Sigmoid colon (tissue), 4 donors: ENCODE measurements at regions not wholly inside any gene's neighbourhood (a gene's known extent, or its start where the extent isn't known, plus 50 kb on each side); places are given as distances from the start of the nearest gene placed in this dataset.

Experiments used
- EP300 ChIP-seq, 4 donors: sonication (generic); formaldehyde crosslinking; IDR thresholded peaks; one replicate each; pipeline ENCODE4 v1.6.1; 2017; ENCODE audit warnings: antibody characterized with exemption in 4 of 4
- TF ChIP-seq, protein P1 (sequence below), 4 experiments: fragments of 450-650 bp in 3 of 4; fragments of 200-600 bp in 1 of 4; IDR thresholded peaks; one replicate each; pipeline ENCODE4 v1.5.1; 2016 to 2019; ENCODE audit warnings: antibody characterized with exemption in 4 of 4, mild to moderate bottlenecking in 3 of 4, moderate library complexity in 2 of 4

- TF ChIP-seq, protein P1, sequence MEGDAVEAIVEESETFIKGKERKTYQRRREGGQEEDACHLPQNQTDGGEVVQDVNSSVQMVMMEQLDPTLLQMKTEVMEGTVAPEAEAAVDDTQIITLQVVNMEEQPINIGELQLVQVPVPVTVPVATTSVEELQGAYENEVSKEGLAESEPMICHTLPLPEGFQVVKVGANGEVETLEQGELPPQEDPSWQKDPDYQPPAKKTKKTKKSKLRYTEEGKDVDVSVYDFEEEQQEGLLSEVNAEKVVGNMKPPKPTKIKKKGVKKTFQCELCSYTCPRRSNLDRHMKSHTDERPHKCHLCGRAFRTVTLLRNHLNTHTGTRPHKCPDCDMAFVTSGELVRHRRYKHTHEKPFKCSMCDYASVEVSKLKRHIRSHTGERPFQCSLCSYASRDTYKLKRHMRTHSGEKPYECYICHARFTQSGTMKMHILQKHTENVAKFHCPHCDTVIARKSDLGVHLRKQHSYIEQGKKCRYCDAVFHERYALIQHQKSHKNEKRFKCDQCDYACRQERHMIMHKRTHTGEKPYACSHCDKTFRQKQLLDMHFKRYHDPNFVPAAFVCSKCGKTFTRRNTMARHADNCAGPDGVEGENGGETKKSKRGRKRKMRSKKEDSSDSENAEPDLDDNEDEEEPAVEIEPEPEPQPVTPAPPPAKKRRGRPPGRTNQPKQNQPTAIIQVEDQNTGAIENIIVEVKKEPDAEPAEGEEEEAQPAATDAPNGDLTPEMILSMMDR (IDR thresholded peaks at IDR 0.05) = no peak
- TF ChIP-seq EP300 (IDR thresholded peaks at IDR 0.05) = no peak
These were observed 268.3 kb upstream of the RBMY1B start for GRCh38 chrY:21242793-21243192.
